Stimulated activated naive CD8-positive, alpha-beta T cell treated with anti-CD3 and anti-CD28 coated beads, Interleukin-15, Interleukin-2, amounts not matched to agents 100 U/mL and 50 U/mL, for 24 hours (primary cell): ENCODE measurements at regions not wholly inside any gene's neighbourhood (a gene's known extent, or its start where the extent isn't known, plus 50 kb on each side); places are given as distances from the start of the nearest gene placed in this dataset.
"Not testable (repeated sequence)": the region's sequence is repeated elsewhere in the genome, so short reads cannot be mapped to it uniquely, and the experiment has no call there.

Source experiments
- ATAC-seq: fragments of 150-1000 bp; cut with Tn5 transposase; one replicate; pipeline ENCODE4 v1.10.0; 2021
- DNase-seq: peaks from one replicate; pipeline ENCODE4 v3.0.0; 2021

DNA sequence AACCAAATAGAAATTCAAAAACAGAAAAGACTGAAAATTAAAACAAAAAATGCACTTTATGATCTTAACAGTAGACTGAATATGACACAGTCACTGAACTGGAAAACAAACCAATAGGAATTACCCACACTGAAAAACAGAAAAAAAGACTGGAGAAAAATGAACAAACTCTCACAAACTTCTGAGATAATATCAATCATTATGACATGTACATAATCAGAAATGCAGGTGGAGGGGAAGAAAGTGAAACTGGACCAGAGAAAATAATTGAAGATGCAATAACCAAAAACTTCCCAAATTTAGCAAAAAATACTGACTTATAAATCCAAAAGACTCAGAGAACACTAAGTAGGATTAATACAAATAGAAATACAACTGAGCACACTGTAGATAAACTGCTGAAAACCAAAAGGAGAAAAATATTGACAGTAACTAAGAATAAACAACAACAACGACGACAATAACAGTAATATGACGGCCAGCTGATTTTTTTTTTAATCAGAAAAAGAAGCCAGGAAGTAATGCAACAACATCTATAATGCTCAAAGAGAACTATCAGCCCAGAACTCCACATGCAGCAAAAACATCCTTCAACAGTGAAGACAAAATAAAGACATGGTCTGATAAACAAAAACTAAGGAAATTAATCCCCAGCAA is 108.1 kb downstream of the ZFAND4 start:
- ATAC-seq, result no peak
- DNase-seq, result no peak

DNA sequence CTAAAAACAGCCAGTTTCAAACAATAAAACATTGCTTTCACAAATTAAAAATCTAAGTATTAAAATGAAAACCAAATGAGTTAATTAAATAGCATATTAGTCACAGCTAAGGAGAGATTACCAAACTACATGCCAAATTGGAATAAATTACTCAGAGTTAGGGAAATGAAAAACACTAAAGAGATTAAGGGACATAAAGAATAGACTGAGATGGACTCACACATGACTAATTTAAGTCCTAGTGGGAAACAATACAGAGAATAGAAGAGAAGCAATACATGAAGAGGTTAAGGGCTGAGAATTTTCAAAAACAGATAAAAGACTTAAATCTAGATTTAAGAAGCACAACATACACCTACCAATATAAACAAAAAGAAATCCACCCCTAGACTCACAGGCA is 110.6 kb downstream of the ZFAND4 start:
- peak; percentile 57 for ATAC-seq
- DNase-seq, result no peak

DNA sequence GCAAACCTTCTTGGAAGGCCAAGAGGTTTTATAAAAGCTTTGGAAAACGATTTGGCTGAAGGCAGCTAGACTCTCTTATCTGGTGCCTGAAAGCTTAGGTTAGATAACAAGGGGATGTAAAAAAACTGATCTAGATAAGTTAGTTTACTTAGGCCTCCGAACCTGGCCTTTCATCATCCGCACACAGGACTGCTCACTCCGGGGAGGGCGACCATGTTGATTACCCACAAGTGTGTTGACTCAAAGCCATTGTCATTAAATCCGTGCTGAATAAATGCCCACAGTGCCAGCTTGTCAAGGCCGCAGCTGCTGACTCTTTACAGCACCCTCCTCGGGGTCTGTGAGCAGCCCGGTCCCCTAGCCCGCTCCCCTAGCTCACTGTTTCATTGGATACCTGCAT is 112.3 kb downstream of the ZFAND4 start:
- DNase-seq (no peak), ATAC-seq (no peak)

DNA sequence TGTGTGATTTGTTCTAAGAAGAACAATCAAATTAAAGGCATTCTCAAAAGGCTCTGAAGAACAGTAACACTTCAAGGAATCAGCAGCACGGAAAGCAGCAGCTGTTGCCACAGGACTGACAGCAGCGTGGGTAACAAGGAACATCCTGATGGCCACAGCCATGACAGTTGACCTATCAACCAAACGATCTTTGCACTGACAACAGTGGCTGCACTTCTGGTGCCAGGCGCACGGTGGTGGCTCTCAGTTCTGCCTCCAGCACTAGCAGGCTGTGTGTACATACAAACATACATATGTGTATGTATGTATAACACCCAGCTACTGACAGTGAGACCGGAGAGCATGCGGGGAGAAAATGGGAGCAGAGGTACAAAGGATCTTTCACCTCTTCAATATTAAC is 114.1 kb downstream of the ZFAND4 start:
- DNase-seq (no peak), ATAC-seq (no peak)

DNA sequence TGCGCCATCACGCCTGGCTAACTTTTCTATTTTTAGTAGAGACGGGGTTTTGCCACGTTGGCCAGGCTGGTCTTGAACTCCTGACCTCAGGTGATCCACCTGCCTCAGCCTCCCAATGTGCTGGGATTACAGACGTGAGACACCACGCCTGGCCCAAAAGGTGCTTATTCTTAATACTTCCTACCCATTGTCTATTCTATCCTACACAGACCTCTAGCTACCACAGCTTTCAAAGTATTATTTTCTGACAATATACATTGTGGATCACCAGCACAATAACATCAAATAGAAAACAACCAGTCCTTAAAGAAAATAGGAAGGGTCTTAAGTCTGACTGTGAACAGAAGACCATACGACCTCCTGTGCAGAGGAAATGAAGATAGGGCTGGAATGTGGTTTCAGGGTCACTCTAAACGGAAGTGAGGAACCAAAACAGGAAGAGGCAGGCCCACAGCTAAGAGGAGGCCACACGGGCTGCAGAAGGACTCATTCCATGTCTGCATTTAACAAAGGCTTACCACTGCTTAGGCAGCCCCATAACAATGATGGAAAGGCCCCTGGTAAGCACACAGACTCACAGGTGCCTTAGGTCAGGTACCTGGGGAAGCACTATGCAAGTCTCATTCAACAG is 115.2 kb downstream of the ZFAND4 start:
- peak; percentile 25 for DNase-seq
- peak; percentile 69 for ATAC-seq

DNA sequence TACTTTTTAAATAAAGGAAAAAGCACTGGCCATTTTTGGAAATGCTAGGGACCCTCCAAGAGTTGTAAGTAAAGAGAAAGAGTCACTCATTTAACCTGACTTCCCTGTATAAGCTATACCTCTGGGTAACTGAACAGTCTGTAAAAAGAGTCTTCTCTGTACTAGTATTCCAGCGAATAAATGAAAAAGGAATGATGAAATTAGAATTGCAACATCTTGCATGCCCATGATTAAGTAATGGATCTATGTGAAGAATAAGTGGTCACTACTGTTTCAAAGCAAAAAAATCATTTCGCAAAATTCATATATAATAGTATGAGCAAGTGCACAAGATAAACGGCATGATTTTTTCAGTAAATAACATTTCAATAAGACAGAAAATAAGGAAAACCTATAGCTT is 116.8 kb downstream of the ZFAND4 start:
- no peak for ATAC-seq
- DNase-seq, result no peak

DNA sequence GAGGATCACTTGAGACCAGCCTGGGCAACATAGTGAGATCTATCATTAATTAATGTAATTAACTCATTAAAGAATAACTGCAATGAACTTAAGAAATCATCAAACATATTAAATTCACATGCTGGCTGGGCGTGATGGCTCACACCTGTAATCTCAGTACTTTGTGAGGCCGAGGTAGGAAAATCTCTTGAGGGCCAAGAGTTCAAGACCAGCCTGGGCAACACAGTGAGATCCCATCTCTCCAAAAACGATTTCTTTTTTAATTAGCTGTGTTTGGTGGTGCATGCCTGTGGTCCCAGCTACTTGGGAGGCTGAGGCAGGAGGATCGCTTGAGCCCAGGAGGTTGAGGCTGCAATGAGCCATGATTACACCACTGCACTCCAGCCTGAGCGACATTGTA is 117.2 kb downstream of the ZFAND4 start:
- not testable (repeated sequence) for DNase-seq, ATAC-seq

DNA sequence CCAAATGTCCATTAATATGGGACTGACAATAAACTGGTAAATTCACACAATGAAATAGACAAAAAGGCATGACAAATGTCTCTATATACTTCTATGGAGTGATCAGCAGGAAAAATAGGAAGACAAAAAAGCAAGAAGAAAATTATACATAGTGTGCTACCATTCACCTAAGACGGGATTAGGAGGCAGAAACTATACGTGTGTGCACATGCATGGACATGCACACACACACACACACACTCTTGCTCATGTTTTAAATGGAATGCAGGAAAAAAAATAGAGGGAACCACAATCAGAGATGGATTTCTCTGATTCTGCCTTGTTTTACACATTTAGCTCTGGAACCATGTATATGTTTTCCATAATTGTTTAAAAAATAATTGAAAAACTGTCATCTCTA is 119.0 kb downstream of the ZFAND4 start:
- ATAC-seq (no peak), DNase-seq (no peak)

DNA sequence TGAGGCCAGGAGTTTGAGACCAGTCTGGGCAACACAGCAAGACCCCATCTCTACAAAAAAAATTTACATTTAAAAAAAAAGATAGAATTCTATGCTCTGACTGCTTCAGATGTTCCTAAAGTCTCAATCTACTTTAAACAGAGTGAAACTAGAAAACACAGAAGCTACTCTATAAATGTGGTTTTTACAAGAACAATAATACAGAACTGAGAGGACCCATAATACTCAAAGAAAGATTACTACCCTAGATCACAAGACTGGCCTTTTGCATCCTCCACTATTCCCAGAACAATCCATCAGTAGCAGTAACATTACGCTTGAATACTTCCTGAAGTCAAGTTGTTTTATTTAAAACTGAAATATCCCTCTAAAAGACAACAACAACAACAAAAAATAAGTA is 119.4 kb downstream of the ZFAND4 start:
- no peak for DNase-seq

DNA sequence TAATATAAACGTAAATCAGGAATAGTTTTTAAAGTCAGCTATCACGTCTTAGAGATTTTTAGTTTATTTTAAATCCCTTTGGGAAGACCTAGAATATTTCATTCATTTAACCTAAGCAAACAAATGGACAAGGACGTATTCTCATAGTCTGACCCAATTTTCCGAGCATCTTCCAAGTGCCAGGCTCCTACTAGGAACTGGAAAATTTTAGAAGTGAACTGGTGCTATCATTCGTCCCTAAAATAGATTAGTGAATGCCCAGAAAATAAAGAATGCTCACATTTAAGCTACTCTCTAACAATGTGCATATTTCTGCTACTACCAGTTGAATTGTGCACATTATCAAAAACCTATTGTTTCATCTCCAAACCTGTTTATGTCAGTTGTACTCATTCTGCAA is 120.1 kb downstream of the ZFAND4 start:
- ATAC-seq, result no peak
- no peak for DNase-seq

More for the DNA sequence above, 119.4 kb downstream of the ZFAND4 start:
- ATAC-seq, result no peak

DNA sequence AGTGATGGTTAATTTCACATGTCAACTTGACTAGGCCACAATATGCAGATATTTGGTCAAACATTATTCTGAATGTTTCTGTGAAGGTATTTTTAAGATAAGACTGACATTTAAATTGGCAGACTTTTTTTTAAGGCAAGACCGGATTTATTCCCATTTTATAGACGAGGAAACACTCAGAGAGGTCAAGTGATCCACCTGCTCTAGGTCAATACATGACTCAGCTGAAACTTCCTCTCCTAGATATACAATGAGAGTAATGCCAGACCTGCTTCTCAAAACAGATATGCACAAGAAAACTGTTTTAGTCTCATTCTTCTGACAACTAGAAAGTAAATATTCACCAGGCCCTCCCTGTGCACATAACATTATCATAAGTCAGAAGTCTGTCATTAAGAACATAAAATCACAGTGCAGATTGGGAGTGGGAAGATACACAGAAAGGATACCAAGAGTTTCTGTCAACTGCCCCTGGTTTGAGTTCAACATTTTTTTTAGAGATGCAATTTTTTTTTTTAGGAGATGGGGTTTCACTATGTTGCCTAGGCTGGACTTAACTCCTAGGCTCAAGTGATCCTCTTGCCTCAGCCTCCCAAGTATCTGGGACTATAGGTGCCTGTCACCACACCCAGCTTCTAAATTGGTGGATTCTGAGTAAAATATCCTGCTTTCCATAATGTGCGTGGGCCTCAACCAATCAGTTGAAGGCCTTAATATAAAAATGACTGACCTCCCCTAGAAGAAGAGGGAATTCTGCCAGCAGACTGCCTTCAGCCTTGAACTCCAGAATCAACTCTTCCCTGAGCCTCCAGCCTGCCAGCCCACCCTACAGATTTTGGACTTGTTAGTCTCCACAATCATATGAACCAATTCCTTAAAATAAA is 121.4 kb downstream of the ZFAND4 start:
- ATAC-seq, result no peak
- DNase-seq, result no peak

DNA sequence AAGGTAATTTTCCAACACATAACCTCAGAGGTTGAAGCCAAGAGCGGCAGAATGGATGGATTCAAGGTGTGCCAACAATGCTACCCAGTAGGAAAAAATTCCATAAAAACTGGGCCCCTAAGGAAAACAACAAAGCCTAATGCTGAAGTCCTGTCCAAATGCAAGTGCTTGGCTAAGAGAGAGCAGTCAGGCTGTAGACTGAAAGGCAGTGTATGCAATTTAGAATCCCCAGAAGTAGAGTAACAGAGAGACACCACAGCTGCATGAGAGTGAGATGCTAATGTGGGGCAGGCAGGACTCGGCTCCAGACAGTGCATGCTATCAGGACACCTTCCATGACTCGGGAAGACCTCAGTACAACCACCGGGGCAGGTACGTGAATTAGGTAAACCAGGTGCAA is 124.5 kb downstream of the ZFAND4 start:
- ATAC-seq, result no peak
- no peak for DNase-seq

DNA sequence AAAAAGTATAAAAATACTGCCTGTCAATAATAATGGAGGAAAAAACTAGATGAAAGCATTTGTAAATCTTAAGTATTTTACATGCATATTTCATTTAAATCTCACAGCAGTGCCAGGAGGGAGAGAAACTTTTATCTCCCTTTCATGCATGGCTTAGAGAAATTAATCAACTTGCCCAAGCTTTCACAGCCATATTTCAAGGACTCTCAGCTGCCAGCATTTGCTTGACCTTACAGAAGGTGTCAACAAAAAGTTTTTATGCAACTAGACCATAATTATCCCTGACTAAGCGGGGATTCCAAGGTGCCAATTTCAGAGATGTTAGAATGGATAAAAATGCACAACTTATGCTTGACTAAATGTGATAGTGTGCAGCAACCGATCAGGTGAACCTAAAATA is 125.4 kb downstream of the ZFAND4 start:
- no peak for ATAC-seq
- DNase-seq, result no peak

DNA sequence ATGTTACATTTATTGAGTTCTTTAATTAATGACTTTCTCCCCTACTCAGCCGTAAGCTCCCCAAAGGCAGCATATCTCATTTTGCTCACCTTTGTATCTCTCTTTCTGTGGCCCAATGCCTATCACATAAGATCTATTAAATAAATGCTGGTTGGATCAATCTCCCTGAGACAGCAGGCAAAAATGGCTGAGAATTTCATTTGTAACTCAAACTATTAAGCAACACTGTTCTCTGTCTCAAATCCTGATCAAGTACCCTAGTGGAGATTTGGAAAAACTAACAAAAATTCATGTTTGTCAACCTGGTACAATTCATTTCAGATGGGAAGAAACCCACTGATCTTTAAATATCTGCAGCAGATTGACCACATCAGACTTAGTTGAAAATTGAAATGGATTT is 127.4 kb downstream of the ZFAND4 start:
- DNase-seq, result no peak
- no peak for ATAC-seq

DNA sequence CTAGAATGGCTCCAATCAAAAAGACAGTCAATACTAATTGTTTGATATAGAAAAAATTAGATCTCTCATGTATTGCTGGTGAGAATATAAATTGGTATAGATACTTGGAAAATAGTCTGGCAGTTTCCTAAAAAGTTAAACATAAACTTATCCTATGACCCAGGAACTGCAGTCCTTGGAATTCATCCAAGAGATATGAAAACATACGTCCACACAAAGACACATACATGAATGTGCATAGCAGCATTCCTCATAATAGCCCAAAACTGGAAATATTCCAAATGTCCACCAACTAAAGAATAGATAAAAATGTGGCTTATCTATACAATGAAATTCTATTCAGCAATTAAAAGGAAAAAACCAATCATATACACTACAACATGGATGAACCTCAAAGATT is 128.4 kb downstream of the ZFAND4 start:
- no peak for ATAC-seq
- DNase-seq, result no peak

DNA sequence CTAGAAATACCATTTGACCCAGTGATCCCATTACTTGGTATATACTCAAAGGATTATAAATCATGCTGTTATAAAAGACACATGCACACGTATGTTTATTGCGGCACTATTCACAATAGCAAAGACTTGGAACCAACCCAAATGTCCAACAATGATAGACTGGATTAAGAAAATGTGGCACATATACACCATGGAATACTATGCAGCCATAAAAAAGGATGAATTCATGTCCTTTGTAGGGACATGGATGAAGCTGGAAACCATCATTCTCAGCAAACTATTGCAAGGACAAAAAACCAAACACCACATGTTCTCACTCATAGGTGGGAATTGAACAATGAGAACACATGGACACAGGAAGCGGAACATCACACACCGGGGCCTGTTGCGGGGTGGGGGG is 131.5 kb downstream of the ZFAND4 start:
- DNase-seq, ATAC-seq: not testable (repeated sequence)

DNA sequence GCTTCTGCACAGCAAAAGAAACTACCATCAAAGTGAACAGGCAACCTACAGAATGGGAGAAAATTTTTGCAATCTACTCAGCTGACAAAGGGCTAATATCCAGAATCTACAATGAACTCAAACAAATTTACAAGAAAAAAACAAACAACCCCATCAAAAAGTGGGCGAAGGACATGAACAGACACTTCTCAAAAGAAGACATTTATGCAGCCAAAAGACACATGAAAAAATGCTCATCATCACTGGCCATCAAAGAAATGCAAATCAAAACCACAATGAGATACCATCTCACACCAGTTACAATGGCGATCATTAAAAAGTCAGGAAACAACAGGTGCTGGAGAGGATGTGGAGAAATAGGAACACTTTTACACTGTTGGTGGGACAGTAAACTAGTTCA is 132.0 kb downstream of the ZFAND4 start:
- ATAC-seq, DNase-seq: not testable (repeated sequence)

DNA sequence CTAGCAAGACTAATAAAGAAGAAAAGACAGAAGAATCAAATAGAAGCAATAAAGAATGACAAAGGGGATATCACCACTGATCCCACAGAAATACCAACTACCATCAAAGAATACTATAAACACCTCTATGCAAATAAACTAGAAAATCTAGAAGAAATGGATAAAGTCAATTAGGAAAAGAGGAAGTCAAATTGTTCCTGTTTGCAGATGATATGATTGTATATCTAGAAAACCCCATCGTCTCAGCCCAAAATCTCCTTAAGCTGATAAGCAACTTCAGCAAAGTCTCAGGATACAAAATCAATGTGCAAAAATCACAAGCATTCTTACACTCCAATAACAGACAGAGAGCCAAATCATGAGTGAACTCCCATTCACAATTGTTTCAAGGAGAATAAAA is 133.0 kb downstream of the ZFAND4 start:
- ATAC-seq, DNase-seq: not testable (repeated sequence)

DNA sequence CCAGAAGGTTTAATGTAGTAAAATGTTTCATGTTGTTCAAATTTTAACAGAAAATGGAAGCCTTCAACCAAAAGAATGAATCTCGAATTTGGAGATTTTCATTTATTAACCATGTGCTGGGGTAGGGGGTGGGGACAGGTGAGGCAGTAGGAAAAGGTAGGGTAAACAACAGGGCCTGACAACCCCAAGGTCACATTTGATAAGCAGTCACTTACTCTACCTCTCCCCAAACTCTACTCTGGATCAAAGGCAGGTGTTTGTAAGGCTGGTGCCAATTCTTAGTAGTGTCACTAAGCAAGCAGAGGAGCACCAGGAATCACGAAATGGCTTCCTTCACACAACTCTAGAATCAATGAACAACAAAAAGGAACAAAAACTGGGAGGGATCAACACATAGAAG is 138.0 kb downstream of the ZFAND4 start:
- DNase-seq, result no peak
- ATAC-seq, result no peak

DNA sequence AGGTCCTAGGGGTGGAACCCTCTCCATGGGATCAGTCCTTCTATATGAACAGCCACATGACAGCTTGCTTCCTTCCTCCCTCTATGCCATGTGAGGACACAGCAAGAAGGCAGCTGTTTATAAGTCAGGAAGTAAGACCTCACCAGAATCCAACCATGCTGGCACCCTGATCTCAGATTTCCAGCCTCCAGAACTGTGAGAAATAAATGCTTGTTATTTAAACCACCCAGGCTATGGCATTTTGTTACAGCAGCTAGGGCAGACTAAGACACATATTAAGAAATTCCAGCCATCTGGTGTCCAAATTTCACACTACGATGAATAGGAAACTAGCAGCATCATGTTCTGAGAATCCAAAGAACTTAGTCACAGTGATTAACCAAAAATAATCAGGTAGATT is 140.1 kb downstream of the ZFAND4 start:
- ATAC-seq, result no peak
- DNase-seq, result no peak

DNA sequence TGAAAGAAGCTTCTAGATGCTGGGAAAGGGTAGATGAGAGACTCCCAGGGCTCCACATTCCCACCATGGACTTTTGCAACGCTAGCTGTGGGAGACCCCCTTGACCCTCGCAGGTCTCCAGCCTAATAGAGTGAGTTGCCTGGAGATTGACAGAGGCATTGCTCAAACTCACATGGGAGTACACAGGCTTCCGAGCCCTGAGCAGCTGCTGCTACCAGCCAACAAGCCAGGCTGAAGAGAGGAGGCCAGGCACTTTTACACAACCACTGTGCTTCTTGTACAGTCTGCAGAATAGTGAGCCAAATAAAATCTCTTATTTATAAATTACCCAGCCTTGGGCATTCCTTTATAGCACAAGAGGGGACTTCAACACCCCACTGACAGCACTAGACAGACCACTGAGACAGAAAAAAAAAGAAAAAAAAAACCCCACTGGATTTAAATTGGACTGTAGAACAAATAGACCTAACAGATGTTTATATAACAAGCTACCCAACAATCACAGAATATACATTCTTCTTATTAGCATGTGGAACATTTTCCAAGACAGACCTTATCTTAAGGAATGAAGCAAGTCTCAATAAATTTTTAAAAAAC is 146.2 kb downstream of the ZFAND4 start:
- DNase-seq, result no peak
- ATAC-seq, result no peak

DNA sequence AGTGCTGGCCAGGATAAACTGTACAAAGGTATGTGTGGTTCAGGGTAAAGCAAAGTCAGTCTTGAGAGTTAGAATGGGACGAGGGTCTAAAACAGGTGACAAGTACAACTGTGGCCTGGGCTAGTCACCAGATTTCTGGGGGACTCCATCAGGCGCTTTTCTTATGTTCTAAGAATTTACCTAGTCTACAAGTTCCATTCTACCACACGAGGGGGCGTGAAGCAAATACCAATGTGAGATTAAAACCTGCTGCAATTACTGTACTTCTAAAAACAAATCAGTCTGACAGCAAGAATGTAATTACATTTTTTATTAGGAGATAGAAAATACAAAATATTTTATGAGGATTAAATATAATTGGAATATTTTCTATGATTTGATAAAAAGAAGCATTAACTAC is 146.5 kb downstream of the ALOX5 start:
- no peak for ATAC-seq
- no peak for DNase-seq

DNA sequence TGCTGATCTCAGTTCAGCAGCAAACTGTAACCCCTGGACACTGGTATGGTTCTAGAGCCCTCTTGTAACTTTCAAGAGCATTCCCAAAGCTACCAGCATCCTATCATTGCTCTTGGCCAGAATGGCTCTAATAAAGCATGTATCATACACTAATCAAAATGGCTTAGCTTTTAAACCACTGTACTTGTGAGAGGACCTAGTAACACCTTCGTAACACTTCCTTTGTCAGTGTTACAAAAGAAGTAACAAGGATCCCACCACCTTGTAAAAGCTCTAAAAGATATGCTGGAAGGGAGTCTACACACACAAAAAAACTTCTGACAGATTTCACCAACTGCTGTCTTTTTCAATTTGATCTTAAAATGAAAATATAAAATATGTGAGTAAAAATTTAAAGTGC is 144.7 kb downstream of the ALOX5 start:
- ATAC-seq (no peak), DNase-seq (no peak)
